ENCODE measurements at regions not wholly inside any gene's neighbourhood (a gene's known extent, or its start where the extent isn't known, plus 50 kb on each side); places are given as distances from the start of the nearest gene placed in this dataset.
A peak's percentile ranks its signal among the peaks of the same experiment; 100 is the strongest.

GRCh38 chr9:115944166-115944948 is 209.2 kb upstream of the PAPPA start (continued):
- TF ChIP-seq CSRNP1 (CRISPR knock-in tag; IDR thresholded peaks at IDR 0.05) (peak; percentile 71; the same call in 1 of the 2 replicates), RBAK (CRISPR knock-in tag; IDR thresholded peaks at IDR 0.05) (no peak; the same call in 1 of the 2 replicates), ZNF546 (CRISPR knock-in tag; conservative IDR thresholded peaks at IDR 0.05) (no peak), ZNF841 (CRISPR knock-in tag; IDR thresholded peaks at IDR 0.05; ENCODE audit: borderline replicate concordance) (no peak), SMAD9 (CRISPR knock-in tag; IDR thresholded peaks at IDR 0.05) (0 out of 2 replicates have a peak, but pooled peaks have one; percentile 21), ZC3H4 (CRISPR knock-in tag; IDR thresholded peaks at IDR 0.05; ENCODE audit: borderline replicate concordance) (peak; percentile 22; the same call in 1 of the 2 replicates), TP53 (CRISPR knock-in tag; conservative IDR thresholded peaks at IDR 0.05) (peak; percentile 100), NFE2 (CRISPR knock-in tag; IDR thresholded peaks at IDR 0.05) (no peak), GATAD1 (CRISPR knock-in tag; IDR thresholded peaks at IDR 0.05) (no peak), BRF2 (CRISPR knock-in tag; IDR thresholded peaks at IDR 0.05) (peak; percentile 75; the same call in 1 of the 2 replicates), FOSL1 (CRISPR knock-in tag; IDR thresholded peaks at IDR 0.05; ENCODE audit: borderline replicate concordance) (no peak), ZNF253 (CRISPR knock-in tag; IDR thresholded peaks at IDR 0.05; ENCODE audit: borderline replicate concordance) (no peak), HOXA5 (CRISPR knock-in tag; IDR thresholded peaks at IDR 0.05) (peak; percentile 46; the same call in 1 of the 2 replicates), BHLHE40 (IDR thresholded peaks at IDR 0.05; ENCODE audit: low read length) (peak; percentile 13; the same call in 1 of the 2 replicates), ZNF670 (CRISPR knock-in tag; IDR thresholded peaks at IDR 0.05; ENCODE audit: borderline replicate concordance) (no peak), ZNF441 (CRISPR knock-in tag; IDR thresholded peaks at IDR 0.05; ENCODE audit: borderline replicate concordance) (no peak), ZFP41 (CRISPR knock-in tag; IDR thresholded peaks at IDR 0.05; ENCODE audit: borderline replicate concordance) (no peak), ZMYM3 (CRISPR knock-in tag; IDR thresholded peaks at IDR 0.05) (peak; percentile 57; the same call in 1 of the 2 replicates), THYN1 (CRISPR knock-in tag; IDR thresholded peaks at IDR 0.05; ENCODE audit: borderline replicate concordance, low read depth) (no peak; the same call in 1 of the 2 replicates), NR2F6 (IDR thresholded peaks at IDR 0.05) (peak; percentile 72; the same call in 1 of the 2 replicates), NR2F6 (CRISPR knock-in tag; IDR thresholded peaks at IDR 0.05) (no peak), MEIS1 (CRISPR knock-in tag; IDR thresholded peaks at IDR 0.05; ENCODE audit: borderline replicate concordance) (no peak), MAF1 (CRISPR knock-in tag; IDR thresholded peaks at IDR 0.05; ENCODE audit: borderline replicate concordance) (no peak; the same call in 1 of the 2 replicates), POLR2G (IDR thresholded peaks at IDR 0.05; ENCODE audit: low read depth, low read length) (peak; percentile 59; the same call in 1 of the 2 replicates), TAF1 (CRISPR knock-in tag; IDR thresholded peaks at IDR 0.05) (peak; percentile 53), SRSF4 (IDR thresholded peaks at IDR 0.05; ENCODE audit: low read depth, low read length, poor library complexity, severe bottlenecking) (no peak), ETV6 (CRISPR knock-in tag; conservative IDR thresholded peaks at IDR 0.05) (no peak), SUZ12 (IDR thresholded peaks at IDR 0.05; ENCODE audit: low read depth, low read length) (no peak), ERF (CRISPR knock-in tag; IDR thresholded peaks at IDR 0.05) (peak; percentile 42), ZNF549 (CRISPR knock-in tag; IDR thresholded peaks at IDR 0.05) (no peak), SIX4 (CRISPR knock-in tag; IDR thresholded peaks at IDR 0.05) (0 out of 2 replicates have a peak, but pooled peaks have one; percentile 40)
